Gastrocnemius medialis (tissue), 4 donors: ENCODE measurements at regions not wholly inside any gene's neighbourhood (a gene's known extent, or its start where the extent isn't known, plus 50 kb on each side); places are given as distances from the start of the nearest gene placed in this dataset.
"Not testable (repeated sequence)": the region's sequence is repeated elsewhere in the genome, so short reads cannot be mapped to it uniquely, and the experiment has no call there.

ENCODE experiments used
- CTCF ChIP-seq, 5 experiments: fragments of 450-650 bp in 3 of 5; fragments of 200-600 bp in 2 of 5; sonication (generic) in 2 of 5; IDR thresholded peaks in 4 of 5; conservative IDR thresholded peaks in 1 of 5; 1 replicate in 4 of 5; 2 replicates in 1 of 5; pipeline ENCODE4 v1.5.1; 2016 to 2019; ENCODE audit warnings: antibody characterized with exemption in 5 of 5, mild to moderate bottlenecking in 3 of 5, moderate library complexity in 3 of 5
- POLR2A ChIP-seq, 2 donors: fragments of 450-650 bp; IDR thresholded peaks; one replicate each; pipeline ENCODE4 v1.6.1; 2017; ENCODE audit warnings: antibody characterized with exemption in 2 of 2, mild to moderate bottlenecking in 2 of 2, moderate library complexity in 2 of 2

DNA sequence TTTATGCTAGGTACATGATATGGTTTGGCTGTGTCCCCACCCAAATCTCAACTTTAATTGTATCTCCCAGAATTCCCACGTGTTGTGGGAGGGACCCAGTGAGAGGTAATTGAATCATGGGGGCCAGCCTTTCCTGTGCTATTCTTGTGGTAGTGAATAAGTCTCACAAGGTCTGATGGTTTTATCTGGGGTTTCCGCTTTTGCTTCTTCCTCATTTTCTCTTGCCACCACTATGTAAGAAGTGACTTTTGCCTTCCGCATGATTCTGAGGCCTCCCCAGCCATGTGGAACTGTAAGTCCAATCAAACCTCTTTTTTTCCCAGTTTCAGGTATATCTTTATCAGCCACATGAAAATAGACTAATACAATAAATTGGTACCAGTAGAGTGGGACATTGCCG, 106.2 kb upstream of the UNC5B start:
- not testable (repeated sequence) for TF ChIP-seq CTCF (IDR thresholded peaks at IDR 0.05 in 4 of 5, conservative IDR thresholded peaks at IDR 0.05 in 1 of 5); POLR2A (IDR thresholded peaks at IDR 0.05)
